ENCODE measurements at regions not wholly inside any gene's neighbourhood (a gene's known extent, or its start where the extent isn't known, plus 50 kb on each side); places are given as distances from the start of the nearest gene placed in this dataset.

DNA sequence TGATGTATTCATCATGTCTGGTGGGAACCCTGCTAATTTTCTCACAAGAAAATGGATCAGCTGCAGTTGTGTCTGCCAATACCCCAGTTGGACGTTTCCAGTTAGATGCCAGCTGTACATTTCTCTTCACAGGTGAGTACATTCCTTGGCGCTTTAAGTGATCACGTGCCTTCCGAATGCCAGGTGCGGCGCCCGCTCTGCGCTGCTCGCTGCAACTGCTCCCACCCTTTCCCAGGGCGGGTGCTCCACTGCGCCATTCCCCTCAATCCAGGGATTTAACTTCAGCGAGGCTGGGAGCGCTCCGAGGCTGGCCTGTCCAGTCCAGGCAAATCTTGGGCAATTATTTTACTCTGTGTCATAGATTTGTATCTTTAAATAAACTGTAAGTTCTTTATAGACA, 225.0 kb upstream of the RAB6C start:
- DNase-seq = peak; percentile 54

DNA sequence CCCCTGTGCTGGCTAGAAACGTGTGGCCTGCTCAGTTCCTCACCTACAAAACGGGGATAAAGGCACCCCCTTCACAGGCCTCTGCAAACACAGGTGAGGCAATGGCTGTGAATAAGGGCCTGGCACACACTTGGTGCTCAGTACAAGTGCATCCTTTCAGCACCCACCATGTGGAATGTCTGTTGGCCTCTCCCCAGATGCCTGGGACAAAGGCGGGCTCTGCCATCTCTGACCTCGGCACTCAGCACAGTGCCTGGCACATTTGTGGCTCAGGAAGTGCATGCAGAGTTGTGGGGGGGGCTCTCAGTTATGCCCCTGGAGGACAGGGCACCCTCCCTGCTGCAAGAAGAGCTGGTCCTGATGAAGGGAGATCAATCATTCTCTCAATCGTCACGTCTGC, 224.6 kb upstream of the RAB6C start:
- DNase-seq = no peak

DNA sequence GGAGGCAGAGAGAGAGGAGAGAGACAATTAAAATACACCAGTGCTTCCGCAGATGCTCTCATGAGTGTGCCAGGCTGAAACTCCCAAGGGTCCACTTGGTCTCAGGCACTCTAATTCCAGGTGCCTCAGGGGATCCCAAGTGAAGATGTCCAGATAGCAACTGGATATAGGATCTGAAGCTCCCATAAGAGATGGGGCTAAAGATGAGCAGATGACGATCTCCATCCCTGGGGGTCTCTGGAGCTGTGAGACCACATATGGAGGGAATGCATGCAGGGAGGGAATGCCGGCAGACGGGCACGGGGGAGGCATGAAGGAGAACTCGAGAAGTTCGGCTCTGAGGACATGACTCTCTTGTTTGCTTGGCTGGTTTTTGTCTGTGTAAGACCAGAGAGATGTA, 223.7 kb upstream of the RAB6C start:
- DNase-seq = no peak

DNA sequence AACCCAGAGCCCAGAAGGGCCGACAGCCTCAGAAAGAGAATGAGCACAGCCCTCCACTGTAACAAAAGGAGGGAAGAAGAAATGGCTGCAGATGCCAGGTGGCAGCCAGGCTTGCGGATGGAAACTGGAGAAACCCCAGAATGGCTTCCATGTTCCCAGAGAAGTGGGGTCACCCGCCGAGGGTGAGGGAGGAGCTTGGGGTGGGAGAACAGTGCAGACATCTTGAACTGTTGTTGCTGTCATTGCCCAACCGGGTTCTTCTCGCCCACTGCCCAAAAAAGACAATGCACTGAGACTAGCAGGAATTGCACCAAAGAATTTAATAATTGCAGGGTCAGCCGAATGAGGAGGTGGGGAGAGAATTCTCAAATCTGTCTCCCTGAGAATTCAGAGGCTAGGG, 223.2 kb upstream of the RAB6C start:
- DNase-seq = no peak

DNA sequence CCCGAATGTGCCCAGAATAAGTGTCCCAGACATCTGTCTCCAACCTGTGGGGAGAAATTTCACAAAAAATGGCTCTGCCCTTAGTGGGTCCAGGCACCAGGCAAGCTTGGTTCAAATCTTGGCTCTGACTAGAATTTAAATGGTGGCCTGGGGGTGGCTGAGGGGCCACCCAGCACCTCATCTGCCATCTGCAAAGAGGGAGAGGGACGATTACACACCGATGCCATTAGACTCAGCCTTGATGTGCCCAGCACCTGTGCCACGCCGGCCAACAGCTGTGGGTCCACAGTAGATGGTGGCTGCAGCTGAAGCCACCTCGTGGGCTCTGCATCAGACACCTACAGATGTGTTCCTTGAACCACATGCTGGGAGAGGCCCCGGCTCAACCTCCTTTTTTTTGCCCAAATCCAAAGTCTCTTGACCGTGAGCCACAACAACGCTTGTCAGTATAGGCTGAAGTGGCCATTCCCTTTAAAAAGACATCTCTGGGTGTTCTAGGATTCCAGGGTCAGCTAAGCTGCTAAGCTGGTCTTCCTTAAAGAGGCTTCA, 222.0 kb upstream of the RAB6C start:
- DNase-seq = no peak

DNA sequence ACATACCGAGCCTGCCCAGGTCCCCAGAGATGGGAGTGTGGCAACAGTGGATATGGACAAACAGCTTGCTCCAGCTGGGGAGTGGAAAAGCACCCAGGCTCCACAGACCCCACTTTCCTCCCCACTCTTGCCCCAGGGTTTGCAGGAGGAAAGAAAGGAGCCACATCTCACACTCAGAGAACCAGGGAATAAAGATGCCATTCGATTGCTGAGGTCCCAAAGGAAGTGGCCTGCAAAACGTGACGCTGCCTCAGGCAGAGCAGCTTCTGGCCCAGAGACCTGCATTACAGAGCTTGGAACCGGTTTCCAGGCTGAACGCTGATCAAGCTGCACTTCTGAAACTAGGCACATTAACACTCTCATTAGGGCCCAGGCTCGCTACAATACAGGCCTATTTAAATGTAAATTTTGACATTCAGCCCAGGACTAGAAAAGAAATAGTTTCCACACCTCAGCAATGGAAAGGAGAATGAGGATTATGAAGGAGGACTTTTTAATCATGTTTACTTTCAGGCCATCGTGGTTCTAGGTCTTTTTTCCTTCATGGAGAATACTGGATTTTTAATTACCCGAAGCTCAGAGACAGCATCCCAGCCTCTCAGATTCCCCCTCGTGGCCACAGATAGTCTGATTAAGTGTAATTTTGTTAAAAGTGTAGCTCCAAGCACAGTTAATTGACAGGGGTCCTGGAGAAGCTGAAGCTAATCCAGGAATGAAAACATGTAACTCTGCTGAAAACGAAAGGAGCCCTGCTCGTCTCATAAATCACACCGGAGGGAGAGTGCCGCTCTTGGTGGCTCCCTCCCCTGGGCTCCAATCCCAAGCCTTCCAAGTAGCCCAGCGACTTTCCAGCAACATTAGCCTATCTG, 221.3 kb upstream of the RAB6C start:
- no peak for DNase-seq

DNA sequence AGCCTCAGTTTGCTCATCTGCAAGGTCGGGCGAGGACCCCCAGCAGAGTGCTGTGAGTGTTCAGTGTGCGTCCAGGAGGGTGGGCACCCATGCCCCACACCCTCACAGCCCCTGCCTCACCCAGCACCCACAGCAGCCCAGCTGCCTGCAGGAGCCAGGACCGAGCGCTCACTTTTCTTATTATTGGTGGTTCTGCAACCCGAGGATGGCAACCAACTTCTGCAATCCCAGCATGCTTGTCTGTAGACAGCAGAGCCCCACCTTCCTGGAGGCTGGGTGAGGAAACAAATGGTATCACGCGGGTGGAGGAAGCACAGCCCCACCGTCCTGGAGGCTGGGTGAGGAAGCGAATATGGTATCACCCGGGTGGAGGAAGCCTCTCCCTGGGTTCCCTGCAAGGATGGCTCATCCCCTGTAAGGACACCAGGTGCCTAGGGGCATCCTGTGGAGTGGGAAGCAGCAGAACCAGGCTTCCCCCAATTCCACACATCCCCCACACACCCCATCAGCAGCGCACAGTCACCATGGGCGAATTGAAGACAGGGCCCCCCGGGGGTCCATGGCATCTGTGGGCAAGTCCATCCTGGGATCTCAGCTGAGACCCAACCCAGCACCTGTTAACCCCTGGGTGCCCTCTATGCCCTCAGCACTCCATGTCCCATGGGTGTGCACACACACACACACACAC, 220.5 kb upstream of the RAB6C start:
- no peak for DNase-seq

DNA sequence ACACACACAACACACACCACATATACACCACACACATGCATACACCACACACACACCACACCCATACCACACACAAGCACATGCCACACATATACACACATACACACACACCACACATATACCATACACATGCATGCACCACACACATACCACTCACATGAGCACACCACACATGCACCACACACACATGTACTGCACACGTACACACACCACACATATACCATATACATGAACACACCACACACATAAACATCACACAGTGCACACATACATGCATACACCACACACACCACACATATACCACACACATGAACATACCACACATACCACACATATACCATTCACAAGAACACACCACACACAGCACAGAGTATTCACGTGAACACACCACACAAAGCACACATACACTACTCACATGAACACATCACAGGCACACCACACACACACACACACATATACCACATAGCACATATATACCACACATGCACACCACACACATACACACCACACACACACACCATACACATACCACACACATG, 219.9 kb upstream of the RAB6C start:
- DNase-seq = no peak

DNA sequence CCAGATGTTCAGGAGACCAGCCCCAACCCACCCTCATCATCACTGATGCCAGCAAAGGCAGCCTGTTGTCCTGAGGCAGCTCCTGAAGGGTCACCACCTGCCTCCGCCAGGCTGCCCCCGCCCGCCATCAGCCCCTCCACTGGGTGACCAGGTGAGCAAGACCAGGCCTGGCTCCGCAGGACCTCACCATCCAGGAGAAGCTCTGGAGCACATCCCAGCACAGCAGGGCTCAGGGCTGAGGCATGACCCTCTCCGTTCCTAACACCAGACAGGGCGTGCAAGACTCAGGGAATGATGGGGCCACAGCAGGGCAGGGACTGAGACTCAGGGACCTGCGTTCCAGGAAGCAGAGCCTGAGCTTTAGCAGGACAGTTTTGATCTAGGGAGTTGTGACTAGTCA, 218.8 kb upstream of the RAB6C start:
- DNase-seq = no peak

DNA sequence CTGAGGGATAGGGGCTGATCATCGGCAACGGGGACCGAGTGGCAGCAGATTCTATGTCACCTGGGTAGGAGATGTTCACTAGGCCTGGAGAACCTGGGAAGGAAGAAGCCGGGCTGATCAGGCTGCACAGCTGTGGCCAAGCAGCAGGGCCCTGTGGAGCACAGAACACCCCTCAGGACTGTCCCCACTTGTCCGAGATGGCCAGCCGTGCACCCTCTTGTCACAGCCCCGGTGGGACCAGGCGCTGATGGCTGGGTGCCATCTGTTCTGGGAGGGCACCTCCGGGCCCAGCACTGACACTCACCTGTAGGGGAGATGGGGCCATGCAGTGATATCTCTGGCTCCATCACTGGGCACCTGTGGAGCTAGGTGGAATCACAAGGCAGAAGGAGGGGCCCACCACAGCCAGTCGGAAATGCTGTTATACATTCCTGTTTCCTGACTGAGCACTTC, 217.9 kb upstream of the RAB6C start:
- DNase-seq = no peak

DNA sequence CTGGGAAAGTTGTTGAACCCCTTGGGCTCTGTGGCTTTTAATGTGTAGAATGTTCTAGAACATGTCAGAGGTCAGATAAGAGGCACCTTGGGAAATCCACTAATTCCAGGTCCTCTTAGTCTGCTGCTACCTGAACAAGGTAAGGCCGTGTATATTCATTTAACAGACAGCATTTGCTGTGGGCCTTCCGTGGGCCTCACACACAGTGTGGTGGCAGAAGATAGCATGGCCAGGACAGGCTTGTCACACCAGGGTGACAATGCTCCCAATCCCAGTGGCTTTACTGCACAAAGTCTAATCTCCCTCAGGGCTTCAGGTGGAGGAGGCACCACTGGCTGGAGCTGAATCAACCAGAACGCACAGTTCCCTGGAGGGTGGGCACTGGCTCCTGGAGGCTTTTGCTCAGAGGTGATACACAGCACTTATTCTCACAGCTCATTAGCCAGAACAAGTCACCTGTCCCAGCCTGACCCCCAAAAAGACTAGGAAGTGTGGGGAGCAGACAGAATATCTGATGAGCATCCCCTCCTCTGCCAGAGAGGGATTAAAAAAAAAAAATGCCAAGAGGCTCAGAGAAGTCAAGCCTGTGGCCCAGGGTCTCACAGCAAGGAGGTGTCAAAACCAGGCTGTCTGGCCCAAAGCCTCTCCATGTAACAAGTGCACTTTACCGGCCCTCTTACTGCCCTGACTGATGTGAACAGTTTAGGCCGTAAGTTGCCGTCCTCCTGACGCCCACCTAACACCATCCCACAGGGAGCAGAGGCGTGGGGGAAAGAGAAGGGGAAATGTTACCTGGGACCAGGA, 216.9 kb upstream of the RAB6C start:
- no peak for DNase-seq

DNA sequence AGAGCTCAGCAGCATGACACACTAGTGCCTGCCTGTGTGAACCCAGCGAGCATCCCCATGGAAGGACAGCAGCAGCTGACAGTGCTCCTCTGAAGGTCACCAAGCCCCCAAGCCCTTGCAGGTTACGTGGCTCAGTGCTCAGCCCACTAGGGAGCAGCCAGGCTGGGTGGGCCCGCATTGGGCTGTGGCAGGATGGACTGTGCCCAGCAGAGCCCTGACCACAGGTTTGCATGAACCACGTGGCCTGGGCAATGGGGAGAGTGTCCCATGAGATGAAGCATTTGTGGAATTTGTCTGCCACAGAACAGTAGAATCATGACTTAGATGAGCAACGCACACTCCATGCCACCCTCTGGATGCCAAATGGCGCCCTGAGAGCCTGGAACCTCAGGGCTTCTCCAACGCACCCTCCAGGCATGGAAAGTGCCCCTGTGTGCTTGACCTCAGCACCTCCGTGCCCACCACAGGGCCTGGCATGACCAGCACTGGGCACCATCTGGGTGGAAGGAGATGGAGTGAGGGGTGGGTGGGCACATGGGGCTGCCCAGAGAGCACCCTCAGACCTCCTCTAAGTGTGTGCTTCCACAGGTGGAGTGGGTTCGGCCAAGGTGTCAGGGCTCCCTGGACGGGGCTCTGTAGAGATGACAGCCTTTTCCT, 216.1 kb upstream of the RAB6C start:
- no peak for DNase-seq

DNA sequence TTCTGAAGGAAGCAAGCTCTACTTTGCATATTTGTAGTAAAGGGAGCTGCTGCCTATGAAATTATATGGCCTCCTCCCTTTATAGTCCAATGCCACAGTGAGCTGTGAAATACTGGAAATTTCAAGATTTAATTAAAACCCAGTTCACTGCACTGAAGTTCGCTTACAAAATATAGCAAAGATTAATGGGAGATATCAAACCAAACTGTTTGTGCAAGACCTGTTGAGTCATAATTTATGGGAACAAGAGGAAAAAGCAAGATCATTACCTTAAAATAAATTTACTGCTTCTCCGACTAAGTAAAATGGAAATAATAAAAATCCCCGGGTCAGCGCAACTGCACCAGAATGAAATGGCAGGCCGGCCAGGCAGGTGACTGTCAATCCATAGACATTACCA, 215.5 kb upstream of the RAB6C start:
- no peak for DNase-seq

DNA sequence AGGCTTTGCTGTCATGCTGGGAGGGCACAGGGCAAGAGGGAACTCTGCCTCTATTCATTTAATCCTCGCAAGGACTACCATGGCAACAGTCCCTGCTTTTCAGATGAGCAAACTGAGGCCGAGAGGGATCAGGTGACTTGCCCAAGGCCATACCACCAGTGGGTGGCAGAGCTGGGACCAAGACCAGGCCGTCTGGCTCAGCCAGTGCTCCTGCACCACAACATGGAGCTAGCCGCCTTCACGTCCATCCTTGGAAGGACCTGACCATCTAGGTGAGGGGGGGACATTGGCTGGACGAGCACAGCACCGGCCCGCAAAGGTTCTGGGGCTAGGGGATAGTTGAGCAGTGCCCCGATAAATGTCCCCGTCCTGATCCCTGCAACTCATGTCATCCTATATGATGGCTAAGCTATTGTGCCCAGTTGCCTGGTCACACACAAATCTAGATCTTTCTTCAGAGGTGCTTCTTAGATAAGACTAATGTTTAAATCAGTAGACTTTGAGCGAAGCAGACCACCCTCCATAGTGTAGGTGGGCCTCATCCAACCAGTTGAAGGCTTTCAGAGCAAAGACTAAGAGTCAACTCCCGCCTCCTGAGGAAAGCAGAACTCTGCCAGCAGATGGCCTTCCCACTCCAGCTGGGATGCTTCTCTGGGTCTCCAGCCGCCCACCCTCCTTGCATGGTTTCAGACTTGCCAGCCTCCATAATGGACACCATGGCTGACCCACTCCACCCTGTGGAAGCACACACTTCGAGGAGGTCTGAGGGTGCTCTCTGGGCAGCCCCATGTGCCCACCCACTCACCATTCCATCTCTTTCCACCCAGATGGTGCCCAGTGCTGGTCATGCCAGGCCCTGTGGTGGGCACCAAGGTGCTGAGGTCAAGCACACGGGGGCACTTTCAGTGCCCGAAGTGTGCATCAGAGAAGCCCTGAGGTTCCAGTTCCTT, 214.8 kb upstream of the RAB6C start:
- no peak for DNase-seq

DNA sequence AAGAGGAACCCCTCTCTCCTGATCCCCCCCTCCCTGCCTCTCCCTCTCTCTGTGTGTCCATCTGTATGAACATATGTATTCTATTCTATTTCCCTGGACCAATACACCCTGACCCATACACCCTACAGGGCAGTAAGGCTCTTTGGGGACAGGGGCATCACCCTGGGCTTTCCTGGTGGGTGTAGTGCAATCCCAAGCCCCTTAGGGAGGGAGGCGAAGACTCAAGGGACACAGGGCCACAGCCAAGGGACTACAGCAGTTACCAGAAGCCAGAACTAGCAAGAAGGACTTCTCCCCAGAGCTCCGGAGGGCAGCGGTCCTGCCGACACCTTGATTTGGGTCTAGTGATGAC, 214.2 kb upstream of the RAB6C start:
- no peak for DNase-seq

DNA sequence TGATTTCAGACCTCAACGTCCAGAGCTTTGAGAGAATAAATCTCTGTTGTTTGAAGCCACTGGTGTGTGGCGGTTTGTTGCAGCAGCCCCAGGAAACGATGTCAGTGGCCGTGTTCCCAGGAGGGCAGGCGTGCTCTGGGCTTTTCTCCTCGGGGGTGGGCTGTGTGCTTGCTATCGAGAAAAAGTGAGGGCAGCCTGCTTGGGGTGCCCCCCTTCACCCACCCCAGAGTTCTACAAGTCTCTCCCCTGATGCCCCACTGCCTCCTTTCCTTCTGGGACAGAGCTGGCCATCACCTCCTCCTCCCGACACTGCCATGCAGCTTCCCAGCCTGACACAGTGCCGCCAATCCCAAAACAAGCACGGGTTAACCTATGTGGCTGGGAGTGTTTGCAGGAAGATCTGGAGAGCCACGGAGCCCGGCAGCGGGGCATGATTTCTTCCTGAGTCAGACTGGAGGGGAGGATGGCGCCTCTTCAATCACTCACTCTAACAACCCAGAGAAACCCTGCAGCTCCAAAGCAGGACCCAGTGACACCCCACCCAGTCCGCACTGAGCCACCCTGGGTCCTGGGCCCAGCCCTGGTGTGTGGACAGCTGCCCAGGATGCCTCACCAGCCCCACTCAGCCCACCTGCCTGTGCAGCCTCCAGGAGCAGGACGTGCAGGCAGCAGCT, 213.7 kb upstream of the RAB6C start:
- no peak for DNase-seq

DNA sequence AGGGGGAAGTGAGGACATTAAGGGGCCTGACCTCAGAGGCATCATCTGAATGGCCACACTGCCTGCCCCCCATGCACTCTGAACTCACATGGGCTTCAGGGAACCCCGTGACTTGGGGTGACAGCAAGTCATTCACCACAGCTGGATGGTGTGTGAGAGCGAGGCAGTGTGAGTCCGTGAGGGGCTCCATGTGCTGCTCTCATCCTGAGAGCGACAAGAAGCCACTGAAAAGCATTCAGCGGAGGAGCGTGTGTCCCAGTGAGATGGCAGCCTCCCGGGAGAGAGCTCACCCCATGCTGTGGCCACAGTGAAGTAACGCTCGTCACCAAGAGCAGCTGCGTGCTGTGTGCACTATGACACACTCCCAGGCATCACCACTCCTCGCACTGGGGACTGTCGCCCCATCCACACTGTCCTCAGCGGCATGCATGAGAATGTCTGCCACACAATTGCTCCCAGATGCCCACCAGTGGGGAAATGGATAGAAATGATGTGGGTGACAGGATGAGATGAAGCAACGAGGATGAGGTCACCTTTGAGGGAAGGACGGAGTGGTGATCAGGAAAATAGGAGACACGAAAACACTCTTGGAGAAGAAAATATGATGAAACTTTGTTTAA, 213.0 kb upstream of the RAB6C start:
- DNase-seq = no peak

DNA sequence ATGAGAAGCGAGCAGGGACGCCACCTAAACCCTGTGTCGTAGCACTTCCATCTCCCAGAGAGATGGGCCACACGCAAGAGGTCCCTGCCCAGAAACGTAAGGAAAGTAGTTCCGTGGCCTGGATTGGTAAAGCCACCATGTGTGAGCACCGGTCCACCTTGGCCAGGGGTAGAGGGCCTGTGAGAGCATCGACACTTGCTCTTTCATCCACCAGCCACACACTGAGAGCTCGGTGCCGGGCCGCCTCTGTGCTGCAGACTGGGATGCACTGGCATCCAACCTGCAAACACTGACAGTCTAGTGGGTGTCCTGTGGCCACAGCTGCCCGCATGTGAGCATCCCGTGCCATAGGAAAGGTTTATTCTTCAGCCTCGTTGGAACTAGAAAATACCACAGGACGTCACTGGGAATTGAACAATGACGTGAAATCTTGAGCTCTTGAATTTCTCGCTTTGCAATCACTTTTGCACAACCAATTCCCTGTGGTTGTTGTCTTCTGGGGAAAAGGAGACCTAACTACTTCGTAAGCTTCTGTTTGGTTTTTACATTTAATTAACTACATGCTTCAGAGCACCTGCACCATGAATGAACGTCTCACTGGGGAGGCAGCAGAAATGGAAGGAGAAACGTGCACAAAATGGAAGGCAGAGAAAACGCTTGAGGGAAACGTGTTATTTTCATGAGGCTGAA, 212.0 kb upstream of the RAB6C start:
- DNase-seq = no peak

DNA sequence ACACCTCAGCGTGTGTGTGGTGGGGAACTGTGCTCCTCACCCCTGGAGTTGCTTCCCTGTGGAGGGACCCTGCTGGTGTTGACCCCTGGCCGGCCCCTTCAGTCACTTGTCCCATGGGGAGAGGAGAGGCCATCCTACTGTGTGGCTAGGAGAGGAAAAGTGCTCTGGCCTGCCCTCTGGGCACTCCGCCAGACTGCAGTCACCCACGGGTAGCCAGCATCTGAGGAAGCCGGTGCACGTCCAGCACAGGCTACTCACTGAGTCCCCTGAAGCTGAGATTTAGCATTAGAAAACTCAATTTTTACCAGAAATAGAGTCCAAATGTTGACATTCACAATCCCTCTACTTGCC, 211.5 kb upstream of the RAB6C start:
- peak; percentile 5 for DNase-seq

All from NCI-H69 (cell line).